HG03039 (cell line): ENCODE measurements at regions not wholly inside any gene's neighbourhood (a gene's known extent, or its start where the extent isn't known, plus 50 kb on each side); places are given as distances from the start of the nearest gene placed in this dataset.
A peak's percentile ranks its signal among the peaks of the same experiment; 100 is the strongest.
"Not testable (repeated sequence)": the region's sequence is repeated elsewhere in the genome, so short reads cannot be mapped to it uniquely, and the experiment has no call there.

Source experiments
- ATAC-seq: cut with Tn5 transposase; IDR thresholded peaks from one replicate; pipeline ENCODE4 v1.9.1; 2021; ENCODE audit warnings: mild to moderate bottlenecking, moderate library complexity; ENCODE audit not compliant: unreplicated experiment

GRCh38 chr3:34046154-34046553, 247.7 kb downstream of the PDCD6IP start:
- ATAC-seq = no peak

GRCh38 chr3:34053626-34054025, 255.2 kb downstream of the PDCD6IP start:
- no peak for ATAC-seq

- ATAC-seq = peak; percentile 2
Measured at GRCh38 chr3:34056181-34056910, 257.9 kb downstream of the PDCD6IP start.

- ATAC-seq = peak; percentile 94
Measured at GRCh38 chr3:34056951-34057390, 258.5 kb downstream of the PDCD6IP start.

GRCh38 chr3:34060995-34061394, 262.6 kb downstream of the PDCD6IP start:
- not testable (repeated sequence) for ATAC-seq

- ATAC-seq = no peak
Measured at GRCh38 chr3:34065901-34066300, 267.5 kb downstream of the PDCD6IP start.

GRCh38 chr3:34066328-34066727, 267.9 kb downstream of the PDCD6IP start:
- ATAC-seq = no peak

- no peak for ATAC-seq
Measured at GRCh38 chr3:34066999-34067398, 268.6 kb downstream of the PDCD6IP start.

- ATAC-seq = no peak
Measured at GRCh38 chr3:34067536-34068051, 269.2 kb downstream of the PDCD6IP start.

GRCh38 chr3:34068505-34068904, 270.1 kb downstream of the PDCD6IP start:
- ATAC-seq = no peak

GRCh38 chr3:34070831-34071585, 272.6 kb downstream of the PDCD6IP start:
- ATAC-seq = peak; percentile 47

GRCh38 chr3:34072297-34072696, 273.9 kb downstream of the PDCD6IP start:
- ATAC-seq = peak; percentile 37

GRCh38 chr3:34073111-34073510, 274.7 kb downstream of the PDCD6IP start:
- no peak for ATAC-seq

- ATAC-seq = no peak
Measured at GRCh38 chr3:34073961-34074360, 275.5 kb downstream of the PDCD6IP start.

- no peak for ATAC-seq
Measured at GRCh38 chr3:34075975-34076374, 277.5 kb downstream of the PDCD6IP start.

GRCh38 chr3:34077417-34078195, 279.2 kb downstream of the PDCD6IP start:
- peak; percentile 69 for ATAC-seq

GRCh38 chr3:34078418-34078817, 280.0 kb downstream of the PDCD6IP start:
- no peak for ATAC-seq

GRCh38 chr3:34079849-34080248, 281.4 kb downstream of the PDCD6IP start:
- not testable (repeated sequence) for ATAC-seq

GRCh38 chr3:34090379-34090778, 291.9 kb downstream of the PDCD6IP start:
- not testable (repeated sequence) for ATAC-seq

- no peak for ATAC-seq
Measured at GRCh38 chr3:34090876-34091275, 292.4 kb downstream of the PDCD6IP start.

GRCh38 chr3:34094280-34094679, 295.9 kb downstream of the PDCD6IP start:
- ATAC-seq = not testable (repeated sequence)
